ENCODE measurements at regions not wholly inside any gene's neighbourhood (a gene's known extent, or its start where the extent isn't known, plus 50 kb on each side); places are given as distances from the start of the nearest gene placed in this dataset.

- no CpG with 5 or more reads among the region's 2 CpGs for WGBS, 2 experiments (ENCODE audit: extremely low coverage in 2 of 2, insufficient read length in 1 of 2)
Observed at GRCh38 chr11:90364527-90364926, 141.7 kb upstream of the CHORDC1 start.

More at GRCh38 chr11:90364527-90364926, 141.7 kb upstream of the CHORDC1 start:
- dilution Hi-C loops (cut with HindIII; ENCODE audit: low sequenced_read_pairs, unreplicated experiment) (no loop called here), intact Hi-C loops (cut with micrococcal nuclease) (no loop called here), in situ Hi-C loops (cut with MboI; ENCODE audit: low sequenced_read_pairs) (no loop called here)
- Histone ChIP-seq H3K27ac (ENCODE audit: insufficient read depth, low read length) (no peak overlapping the region), H3K9ac (ENCODE audit: low read depth, low read length) (no peak overlapping the region), H3K9me1 (ENCODE audit: insufficient read depth, low read length) (no peaks in the 10 kb centered on the region), H3K18ac (ENCODE audit: low read depth, low read length) (no peak overlapping the region), H4K5ac (ENCODE audit: low read depth, low read length) (no peak overlapping the region), H2BK5ac (ENCODE audit: low read depth, low read length, poor library complexity, severe bottlenecking) (no peak overlapping the region), H3K4ac (ENCODE audit: low read depth, low read length) (no peak overlapping the region), H3K23ac (ENCODE audit: low read depth, low read length) (no peak overlapping the region), H3K27me3 (ENCODE audit: control insufficient read depth, insufficient read depth, low read length) (no peaks in the 10 kb centered on the region), H2AK9ac (replicated peaks; ENCODE audit: low read depth, low read length, poor library complexity) (no peak overlapping the region), H4K91ac (ENCODE audit: insufficient read depth, low read depth, low read length) (no peak overlapping the region), H3K9me3 (ENCODE audit: control insufficient read depth, insufficient read depth, low read length) (0 out of 2 replicates have a peak, but pooled peaks cover 2% of the 10 kb centered on the region), H4K8ac (ENCODE audit: low read depth in 2 of 2, low read length in 2 of 2) (no peak overlapping the region), H2AK5ac (ENCODE audit: low read depth, low read length) (no peak overlapping the region), H3K36me3 (ENCODE audit: control insufficient read depth, insufficient read depth, low read length) (no peaks in the 10 kb centered on the region), H2AFZ (replicated peaks; ENCODE audit: low read length, poor library complexity) (no peak overlapping the region), H3K79me1 (ENCODE audit: low read depth in 1 of 2, low read length in 2 of 2) (no peaks in the 10 kb centered on the region), H3K4me3 (ENCODE audit: insufficient read depth, low read depth, low read length) (no peak overlapping the region), H2BK120ac (ENCODE audit: low read depth, low read length) (no peak overlapping the region), H2BK15ac (ENCODE audit: low read depth, low read length) (no peak overlapping the region), H3K4me1 (ENCODE audit: control insufficient read depth, insufficient read depth, low read length) (no peaks in the 10 kb centered on the region), H3K56ac (ENCODE audit: extremely low read depth, insufficient read depth, low read length) (no peak overlapping the region), H3K14ac (replicated peaks; ENCODE audit: low read depth, low read length) (no peak overlapping the region), H4K20me1 (ENCODE audit: insufficient read depth, low read length) (no peaks in the 10 kb centered on the region), H3K4me2 (ENCODE audit: low read depth, low read length) (no peak overlapping the region), H2BK20ac (ENCODE audit: low read depth, low read length) (no peak overlapping the region)
- no TSS peak for BruUV-seq (replicated peaks)
- CTCF ChIA-PET, result no interaction called here
- POLR2A ChIA-PET (ENCODE audit: unreplicated experiment), result no interaction called here
- TF ChIP-seq CTCF (conservative IDR thresholded peaks at IDR 0.05; ENCODE audit: low read depth, low read length), result no peak
- TF ChIP-seq MXI1 (IDR thresholded peaks at IDR 0.05; ENCODE audit: borderline replicate concordance, low read depth, low read length), result no peak
- no peak for TF ChIP-seq RAD21 (IDR thresholded peaks at IDR 0.05; ENCODE audit: low read length)
- no peak for TF ChIP-seq CHD1 (IDR thresholded peaks at IDR 0.05; ENCODE audit: low read depth, low read length)
- no peak for TF ChIP-seq MAFK (IDR thresholded peaks at IDR 0.05; ENCODE audit: low read depth, low read length)
- no peak for TF ChIP-seq NFE2L2 (IDR thresholded peaks at IDR 0.05; ENCODE audit: low read depth, low read length)
- TF ChIP-seq BHLHE40 (IDR thresholded peaks at IDR 0.05; ENCODE audit: low read depth, low read length), result no peak
- no peak for TF ChIP-seq ELK1 (IDR thresholded peaks at IDR 0.05; ENCODE audit: borderline replicate concordance, low read depth, low read length)
- TF ChIP-seq RCOR1 (IDR thresholded peaks at IDR 0.05; ENCODE audit: insufficient replicate concordance, low read length), result no peak
- TF ChIP-seq RFX5 (IDR thresholded peaks at IDR 0.05; ENCODE audit: low read depth, low read length), result no peak
- no peak for TF ChIP-seq CEBPB (IDR thresholded peaks at IDR 0.05; ENCODE audit: low read depth, low read length)
- no peak for TF ChIP-seq POLR2A (IDR thresholded peaks at IDR 0.05; ENCODE audit: low read depth, low read length)
- no peak for TF ChIP-seq FOS (IDR thresholded peaks at IDR 0.05; ENCODE audit: low read depth, low read length)
- TF ChIP-seq MAZ (IDR thresholded peaks at IDR 0.05; ENCODE audit: borderline replicate concordance, low read depth, low read length), result no peak
- no peak for TF ChIP-seq SMC3 (IDR thresholded peaks at IDR 0.05; ENCODE audit: low read depth, low read length)
- no peak for TF ChIP-seq USF2 (IDR thresholded peaks at IDR 0.05; ENCODE audit: low read depth, low read length)
- DNase-seq (no peak), ATAC-seq (ENCODE audit: low read depth) (no peak)

All from IMR-90 (cell line).